ENCODE measurements at regions not wholly inside any gene's neighbourhood (a gene's known extent, or its start where the extent isn't known, plus 50 kb on each side); places are given as distances from the start of the nearest gene placed in this dataset.

DNA sequence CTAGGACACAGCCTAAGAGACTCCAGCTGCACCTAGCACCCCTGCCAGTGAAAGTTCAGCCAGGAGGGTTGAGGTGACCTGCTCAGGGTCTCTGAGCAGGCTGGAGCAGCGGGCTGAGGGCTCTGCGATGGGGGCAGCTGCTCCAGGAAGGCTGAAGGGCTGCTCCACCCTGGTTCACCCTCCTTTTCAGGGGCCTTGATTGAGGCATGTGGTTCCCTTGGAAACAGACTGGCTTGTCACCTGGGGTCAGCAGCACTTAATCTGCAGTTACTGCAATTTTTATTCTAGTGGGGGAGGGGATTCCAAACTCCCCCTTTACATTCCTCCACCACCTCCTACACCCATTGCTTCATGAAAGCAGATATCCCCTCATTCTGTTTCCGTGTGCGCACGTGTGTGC, 85.3 kb upstream of the UNC5B start:
- no peak for DNase-seq

DNA sequence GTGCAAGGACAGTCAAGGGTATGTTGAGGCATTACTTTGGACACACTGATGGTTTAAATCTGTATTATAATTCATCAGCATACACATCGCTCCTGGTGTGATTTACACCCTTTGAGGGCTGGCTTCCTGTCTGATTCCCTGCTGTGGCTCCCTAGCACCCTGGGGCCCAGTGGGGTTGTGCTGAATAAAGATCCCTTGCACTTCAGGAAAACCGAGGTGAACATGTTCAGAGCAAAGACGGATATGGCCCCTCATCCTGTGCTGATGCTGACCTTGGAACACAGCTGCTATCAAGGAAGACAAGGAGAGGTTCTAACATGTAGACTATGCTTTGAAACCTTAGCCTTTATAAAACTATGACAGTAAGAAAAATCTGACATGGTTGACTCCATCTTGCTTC, 84.6 kb upstream of the UNC5B start:
- no peak for DNase-seq

DNA sequence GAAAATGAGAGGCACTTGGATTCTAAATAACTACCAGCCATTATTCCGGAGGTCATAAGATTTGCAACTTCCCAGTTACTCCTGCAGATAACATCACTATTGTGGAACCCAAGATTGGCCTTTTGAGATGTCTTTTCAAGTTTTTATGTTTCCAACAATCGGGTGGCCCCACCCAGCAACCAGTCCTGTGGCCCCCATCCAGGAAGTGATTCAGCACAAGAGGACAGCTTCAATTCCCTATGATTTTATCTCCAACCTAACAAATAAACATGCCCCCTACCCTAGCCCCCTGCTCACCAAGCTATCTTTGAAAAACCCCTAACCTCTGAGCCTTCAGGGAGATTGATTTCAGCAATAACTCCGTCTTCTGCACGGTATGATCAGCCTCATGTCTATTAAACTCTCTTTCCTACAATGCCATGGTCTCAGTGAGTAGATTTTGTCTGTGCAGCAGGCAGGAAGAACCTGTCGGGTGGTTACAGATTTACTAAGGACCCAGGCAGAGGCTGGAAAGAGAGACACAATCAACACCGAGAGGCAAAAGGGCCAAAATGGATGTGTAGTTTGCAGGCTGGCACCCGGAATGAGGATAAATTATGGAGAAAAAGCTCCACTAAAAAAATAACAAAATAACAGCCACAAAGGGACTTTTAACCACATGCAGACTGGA, 83.9 kb upstream of the UNC5B start:
- no peak for DNase-seq

DNA sequence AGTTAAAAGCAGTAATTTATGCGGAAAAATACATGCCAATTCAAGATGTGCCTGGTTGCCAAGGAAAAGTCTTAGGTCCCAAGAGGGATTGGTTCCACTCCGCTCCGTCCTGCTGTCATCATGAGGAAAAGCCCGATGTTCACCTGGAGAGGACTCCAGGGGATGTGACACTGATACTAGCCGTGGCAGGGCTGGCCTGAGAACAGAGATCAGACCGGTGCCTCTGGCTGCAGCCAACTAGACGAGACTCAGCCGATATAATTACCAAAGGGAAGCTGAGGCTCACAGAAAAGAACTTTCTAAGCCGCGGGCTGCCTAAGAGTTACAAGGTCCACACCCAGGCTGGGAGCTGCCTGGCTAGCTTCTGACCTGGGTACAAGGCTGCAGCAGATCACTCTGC, 81.3 kb upstream of the UNC5B start:
- DNase-seq, result no peak

DNA sequence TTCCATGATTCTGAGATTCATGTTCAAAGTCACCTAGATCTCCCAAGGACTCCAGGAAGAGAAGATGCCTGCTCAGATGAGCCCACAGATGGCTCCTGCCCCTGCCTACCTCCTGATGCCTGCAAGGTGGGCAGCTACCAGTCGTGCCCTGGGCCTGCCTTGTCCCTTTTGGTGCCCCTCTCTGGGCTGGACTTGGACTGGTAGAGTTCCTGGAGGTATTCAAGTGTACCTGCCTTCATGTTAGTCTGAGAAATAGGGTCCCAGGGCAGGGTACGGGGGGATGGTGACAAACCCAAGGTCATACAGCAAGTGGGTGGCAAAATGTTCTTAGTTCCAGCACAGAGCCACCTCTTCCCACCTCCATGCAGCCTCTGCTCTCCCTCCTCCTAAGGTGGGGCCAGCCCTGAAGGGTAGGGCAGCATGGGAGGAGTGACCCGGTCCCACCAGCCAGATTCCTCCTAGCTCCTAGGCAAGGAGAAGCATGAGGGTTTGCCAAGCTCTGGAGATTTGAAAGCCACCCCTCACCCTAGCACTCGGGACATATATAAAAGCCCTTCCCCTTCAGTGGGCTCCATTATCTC, 80.8 kb upstream of the UNC5B start:
- DNase-seq, result no peak

DNA sequence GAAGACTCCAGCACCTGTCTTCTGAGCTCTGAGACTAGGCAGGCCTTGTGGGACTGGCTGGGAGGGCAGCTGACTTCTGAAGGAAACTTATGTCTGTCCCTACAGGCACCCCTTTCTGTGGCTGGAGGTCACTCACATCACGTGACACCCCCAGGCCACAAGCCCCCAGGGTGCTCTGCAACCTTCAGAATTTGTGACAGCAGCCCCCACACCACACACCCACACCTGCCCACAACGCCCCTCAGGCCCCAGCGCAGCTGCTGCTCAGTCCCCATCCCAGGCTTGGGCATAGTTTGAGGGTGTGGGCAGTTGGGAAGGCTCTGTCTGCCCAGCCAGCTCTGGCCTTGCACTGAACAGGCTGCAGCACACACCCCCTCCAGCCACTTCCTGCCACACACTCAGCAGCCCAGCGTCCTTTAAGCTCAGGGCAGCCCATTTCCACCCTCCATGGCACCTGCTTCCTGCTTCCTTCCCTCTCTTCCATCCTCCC, 80.0 kb upstream of the UNC5B start:
- DNase-seq, result no peak

DNA sequence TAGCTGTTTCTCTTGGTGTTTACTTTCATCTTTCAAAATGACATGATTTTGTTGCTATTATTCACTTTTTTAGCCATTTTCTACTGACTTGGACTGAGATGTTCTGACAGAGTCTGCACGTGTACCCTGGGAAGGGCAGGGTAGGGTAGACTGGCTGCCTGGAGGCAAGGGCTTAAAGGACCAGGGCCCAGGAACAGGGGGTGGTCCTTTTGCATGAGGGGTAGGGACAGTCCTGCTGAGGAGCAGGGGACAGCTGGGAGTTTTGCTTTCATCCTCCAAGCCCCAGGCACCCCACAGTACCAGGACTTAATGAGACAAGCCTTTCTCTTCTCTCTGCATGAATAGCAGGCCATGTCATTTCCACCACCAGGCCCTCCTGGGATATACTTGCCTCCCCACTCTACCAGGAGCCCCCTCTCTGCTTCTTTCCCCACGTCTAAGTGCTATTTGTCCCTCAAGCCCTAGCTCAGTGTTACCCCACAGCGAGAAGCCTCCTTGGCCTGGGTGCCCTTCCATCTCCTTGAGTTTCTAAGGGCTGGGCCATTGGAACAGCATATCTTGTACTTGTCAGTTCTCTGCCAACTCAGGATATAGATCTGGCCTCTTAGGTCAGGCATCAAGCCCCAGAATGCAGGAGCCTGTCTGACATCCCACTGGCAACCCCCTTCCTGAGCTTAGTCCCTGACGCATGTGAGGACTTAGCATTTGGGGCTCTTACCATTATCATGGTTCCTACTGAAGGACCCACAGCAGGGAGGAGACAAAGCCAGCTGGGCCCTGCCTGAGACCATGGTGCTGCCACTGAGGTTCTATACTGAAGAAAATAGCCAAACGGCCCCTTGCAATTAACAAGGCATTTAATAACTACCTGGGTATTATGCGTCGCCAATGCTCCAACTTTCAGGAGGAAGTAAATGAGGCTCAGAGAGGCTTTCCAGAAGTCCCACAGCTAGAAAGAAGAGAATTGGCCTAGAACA, 78.4 kb upstream of the UNC5B start:
- no peak for DNase-seq

DNA sequence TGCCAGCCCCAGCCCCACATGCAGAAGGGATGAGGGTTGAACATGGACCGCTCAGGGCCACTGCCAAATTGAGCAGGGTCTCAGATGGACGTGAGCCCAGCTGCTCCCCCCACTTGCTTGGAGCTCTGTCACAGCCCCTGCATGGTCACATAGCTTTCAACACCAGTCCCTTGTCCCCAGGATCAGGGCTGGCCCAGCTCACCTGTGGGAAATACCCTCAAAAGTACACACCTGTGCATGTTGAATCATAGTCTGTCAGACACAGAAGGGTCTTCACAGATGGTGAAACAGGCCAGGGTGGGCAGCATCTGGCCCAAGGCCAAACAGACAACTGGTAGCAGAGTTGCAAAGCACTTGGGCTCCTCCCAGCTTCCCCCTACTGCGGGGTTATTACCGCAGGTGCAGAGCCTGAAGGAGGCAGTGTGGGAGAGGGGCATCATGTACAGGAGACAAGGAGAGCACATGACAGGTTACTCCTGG, 77.6 kb upstream of the UNC5B start:
- DNase-seq, result peak; percentile 14

DNA sequence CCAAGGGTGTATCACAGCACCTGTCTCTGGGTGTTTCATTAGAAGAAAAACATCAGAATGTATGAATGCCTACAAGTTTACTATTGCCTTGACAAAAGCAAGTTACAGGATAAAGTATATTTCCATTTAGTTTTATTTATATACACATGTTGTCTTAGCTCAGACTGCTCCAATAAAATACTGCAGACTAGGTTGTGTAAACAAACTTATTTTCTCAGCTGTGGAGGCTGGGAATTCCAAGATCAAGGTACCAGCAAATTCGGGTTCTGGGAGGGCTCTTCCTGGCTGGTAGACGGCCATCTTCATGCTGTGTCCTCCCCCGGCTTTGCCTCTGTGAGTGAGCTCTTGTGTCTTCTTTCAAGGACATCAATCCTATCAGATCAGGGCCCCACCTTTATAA, 77.1 kb upstream of the UNC5B start:
- no peak for DNase-seq

DNA sequence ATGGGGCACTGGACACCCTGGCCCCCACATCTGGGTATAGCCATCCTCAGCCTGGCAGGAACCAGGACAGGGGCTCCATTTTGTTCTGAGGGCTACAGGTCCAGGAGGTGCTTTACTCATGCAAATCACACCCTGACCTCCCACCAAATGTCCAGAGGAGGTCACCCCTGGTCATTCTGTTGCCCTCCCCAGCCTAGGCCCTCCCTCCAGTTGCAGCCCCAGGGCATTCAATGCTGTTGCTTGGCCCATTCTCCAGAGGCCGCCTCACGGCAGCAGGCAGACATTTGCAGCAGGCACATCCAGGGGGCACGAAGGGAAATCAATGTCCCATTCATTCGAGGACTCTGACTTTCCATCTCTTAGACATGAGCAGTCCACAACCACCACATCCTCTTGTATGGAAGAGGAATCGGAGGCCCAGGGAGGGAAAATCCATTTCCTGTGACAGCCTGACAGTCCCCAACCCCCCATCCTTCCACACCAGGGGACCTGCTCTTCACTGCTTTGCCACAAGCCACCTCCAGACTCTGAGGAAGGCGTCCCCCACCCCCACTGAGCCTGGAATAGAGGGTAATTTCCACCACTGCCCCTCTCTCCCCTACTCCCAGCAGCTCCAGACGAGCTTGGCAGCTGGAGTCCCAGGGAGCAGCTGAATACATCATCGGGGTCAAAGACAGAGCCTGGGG, 76.2 kb upstream of the UNC5B start:
- DNase-seq, result no peak

DNA sequence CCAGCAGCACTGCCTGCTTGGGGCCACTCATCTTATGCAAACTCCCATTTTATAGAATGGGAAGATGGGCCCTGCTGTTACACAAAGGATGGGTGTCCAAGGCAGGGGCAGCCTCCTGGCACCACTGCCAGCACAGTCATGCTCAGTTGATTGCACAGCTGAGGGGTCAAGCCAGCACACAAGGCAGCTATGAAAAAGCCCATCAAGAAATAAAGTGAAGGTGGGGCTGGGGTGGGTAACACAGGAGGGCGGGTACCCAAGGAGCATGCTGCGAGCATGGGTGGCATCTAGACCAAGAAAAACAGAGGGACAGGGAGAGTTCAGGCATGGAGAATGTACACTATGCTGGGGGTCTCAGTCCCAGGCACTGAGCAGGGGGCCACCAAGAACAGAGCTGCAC, 74.7 kb upstream of the UNC5B start:
- DNase-seq, result no peak

DNA sequence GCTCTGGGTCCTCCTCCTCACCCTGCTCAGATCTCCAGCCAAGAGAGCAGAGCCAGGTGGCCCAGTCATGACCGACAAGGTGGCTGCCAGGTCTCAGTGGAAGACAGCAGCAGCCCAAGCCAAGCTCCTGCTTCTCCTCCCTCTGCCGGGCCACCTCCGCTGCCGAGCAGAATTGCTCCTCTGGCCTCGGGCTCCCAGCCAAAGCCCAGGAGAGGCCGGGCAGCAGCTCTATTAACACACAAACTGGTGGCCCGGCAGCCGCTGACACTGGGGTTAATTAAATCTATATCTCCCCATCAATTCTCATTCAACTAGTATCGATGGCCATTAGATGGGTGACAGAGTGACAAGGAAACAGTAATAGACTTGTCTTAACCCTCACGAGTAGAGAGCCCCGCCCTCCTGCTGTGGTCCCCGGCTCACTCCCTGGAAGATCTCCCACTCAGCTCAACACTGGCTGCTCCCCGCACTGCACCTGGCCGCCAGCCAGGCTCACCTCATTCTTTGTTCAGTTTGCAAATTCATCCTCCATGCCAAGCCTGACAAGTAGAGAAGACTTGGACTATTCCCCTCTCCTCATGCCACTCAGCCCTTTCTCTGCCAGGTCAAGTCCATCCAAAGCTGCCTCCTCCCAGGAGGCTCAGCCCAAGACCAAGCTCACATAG, 74.1 kb upstream of the UNC5B start:
- DNase-seq, result no peak

DNA sequence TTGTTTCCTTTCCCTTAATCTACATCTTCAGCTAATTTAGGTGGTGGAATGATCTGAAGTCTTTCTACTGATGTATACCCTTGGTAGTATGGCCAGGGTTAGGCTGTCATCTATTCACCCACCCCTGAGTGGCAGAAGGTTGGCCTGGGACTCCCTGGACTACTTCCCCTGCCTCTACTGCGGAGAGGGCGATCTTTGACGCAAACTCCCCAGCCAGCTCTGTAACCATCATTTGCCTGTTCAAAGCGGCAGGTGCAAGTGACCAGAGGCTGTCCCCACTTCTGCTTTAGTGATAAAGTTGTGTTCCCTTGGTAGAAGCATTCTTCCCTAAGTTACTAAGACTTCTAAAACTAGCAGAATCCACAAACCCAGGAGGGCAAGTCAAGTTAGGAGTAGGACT, 70.8 kb upstream of the UNC5B start:
- DNase-seq, result no peak

DNA sequence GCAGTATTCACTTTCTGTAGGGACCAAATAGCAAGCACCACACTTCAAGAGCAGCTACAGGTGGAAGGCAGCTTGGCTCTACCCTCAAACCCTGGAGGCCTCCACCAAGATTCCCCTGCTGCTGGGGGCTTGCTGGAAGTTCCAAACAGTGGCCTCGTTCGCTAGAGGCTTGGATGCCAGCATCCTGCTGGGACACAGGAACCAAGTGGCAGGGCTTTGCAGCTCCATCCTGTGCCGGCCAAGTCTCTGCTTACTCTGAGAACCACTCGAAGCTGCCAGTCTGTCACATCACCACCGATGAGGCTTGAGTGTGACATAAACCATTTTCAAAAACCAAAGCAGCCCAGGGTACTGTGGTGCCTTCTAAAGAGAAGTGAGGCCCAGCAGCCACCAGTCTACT, 69.2 kb upstream of the UNC5B start:
- DNase-seq, result no peak

DNA sequence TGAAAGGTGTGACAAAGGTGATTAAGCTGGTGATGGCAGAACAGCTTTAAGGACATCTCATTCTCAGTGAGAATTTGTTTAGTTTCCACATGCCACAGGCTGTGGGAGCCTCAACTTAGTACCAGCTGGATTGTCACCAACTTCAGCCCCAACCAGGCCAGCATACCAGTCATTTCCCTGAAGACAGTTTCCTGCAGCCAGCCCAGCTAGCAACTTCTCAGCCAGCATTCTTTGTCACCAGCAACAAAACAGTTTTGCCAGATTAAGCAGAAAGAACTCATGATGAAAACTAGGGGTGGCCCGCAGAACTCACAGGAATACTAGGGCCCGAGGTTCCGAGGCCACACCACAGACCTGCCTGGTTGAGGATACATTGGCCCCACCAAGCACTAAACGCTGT, 68.8 kb upstream of the UNC5B start:
- no peak for DNase-seq

DNA sequence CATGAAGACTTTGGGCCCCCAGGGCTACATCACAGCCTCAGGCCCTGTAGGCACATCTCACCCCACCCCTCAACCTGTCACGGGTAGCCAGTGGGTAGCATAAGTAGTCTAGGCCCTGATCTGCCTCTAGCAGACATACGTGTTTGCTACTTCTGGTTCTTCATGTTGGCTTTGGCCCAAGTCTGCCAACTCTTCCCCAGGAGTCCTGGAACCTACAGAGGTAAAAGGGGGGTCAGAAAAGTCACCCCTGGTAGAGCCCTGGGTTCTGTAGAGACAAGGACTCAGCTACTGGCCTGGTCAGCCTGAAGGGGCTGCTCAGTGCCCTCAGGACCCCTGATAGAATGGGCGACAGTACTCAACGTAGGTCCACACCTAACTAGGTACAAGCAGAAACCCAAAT, 67.5 kb upstream of the UNC5B start:
- DNase-seq, result no peak

DNA sequence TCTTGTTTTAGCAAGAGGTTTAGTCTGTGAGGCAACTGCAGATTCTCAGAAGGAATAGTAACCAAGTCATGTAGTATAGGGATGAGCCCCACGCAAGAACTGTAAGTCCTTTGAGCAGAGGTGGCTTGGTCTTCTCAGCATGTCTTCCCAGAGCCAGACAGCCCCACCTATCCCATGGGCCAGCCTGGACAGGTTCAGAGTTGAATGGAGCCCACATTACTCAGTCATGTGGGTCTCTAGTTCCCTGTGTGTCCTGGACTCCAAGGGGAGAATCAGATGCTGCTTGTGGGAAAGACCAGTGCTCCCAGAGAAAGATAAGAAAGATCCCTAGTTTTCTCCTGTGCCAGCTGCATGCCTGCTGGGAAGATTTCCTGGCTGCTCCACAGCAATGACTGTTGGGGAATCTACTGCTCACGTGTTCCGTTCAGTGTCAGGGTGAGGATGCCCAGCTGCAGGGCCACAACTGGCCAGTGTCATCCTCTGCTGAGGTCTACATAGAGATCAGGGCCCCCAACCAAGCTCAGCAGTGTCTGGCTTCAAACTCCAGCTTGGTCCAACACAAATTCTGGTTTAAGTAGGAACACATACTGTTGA, 66.9 kb upstream of the UNC5B start:
- no peak for DNase-seq

DNA sequence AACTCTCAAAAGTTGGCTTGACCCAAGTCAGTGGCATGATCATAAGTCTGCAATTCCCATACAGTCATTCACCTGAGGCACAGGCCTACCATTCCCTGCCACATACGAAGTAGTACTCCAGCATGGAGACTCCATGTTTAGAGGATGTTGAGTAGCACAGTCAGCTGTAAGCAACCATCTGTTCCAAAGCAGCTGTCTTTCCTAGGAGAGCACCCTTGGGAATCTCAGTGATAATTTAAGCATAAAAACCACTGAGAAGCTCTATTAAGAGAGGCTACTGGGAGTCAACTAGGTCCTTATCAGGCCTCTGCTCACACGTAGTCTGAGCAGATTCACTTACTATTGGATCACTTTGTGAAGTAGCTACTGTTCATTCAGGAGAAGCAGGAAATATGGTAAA, 61.6 kb upstream of the UNC5B start:
- DNase-seq, result peak; percentile 34

DNA sequence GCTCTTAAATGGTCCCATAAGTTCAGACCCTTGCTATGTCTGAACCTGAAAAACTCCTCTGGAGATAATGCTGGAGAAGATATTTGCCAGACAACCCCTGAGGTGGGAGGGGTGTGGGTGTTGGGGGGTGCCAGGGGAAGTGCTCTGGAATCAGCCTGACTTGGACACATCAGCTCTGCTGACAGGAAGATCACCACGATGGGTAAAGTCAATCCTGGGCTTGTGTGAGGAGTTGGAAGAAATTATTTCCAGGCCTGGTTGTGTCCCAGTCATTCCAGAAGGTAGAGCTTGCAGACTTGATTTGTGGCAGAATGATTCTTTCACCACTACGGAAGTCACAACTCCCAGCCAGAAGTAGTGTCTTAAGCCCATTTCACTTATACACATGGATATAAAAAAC, 60.3 kb upstream of the UNC5B start:
- DNase-seq, result no peak

DNA sequence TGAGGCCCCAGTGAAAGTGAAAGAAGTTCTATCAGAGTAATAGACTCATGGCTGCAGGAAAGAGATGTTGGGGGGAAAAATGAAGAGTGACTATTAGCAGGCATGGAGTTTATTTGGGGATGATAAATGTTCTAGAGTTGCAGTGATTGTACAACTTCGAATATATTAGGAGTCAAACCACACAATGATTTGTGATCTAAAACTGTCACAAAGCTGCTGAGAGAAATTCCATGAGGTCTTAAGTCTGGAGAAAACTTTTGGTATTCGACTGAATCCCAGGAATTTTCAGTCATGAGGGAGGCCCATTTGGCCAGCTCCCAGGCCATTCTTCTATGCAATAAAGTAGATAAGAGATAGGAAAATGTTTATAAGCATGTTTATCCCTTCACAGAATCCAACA, 55.9 kb upstream of the UNC5B start:
- DNase-seq, result no peak

DNA sequence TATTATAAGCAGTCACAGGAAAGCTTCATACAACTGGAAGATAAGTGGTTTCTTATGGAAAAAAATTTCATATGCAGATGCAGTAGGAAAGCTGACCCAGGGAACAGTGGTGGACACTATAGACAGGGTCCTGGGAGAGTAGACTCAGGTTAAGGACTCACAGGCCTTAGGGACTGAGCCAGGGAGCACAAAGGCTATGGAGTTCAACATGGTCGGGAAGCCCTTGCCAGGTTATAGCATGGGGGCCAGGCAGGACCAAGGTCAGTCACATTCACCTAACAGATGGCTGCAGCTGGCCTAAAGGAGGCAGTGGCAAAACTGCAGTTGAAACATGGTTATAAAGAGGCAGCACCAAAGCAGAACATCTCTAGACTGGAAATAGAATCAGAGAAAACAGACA, 54.9 kb upstream of the UNC5B start:
- DNase-seq, result no peak

DNA sequence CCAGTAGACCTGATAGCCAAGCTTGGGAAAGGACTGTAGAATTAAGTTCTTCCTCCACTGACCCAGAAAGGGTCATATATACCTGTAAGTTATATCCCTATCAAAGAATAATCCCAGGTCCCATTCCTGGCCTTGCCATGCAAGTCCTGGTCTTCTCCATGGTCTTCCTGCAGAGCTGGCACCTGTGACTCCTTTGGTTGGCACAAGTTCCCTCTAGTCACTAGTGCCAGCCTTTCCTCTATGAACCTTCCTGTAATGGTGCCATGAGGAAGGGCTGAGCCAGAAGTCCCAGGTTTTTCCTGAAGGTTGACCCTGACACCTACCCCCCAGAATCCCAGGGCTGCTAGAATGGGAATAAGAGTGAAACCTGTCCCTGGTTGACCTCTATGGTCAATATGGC, 54.1 kb upstream of the UNC5B start:
- DNase-seq, result no peak
